OCI-LY1 (cell line): ENCODE measurements at regions not wholly inside any gene's neighbourhood (a gene's known extent, or its start where the extent isn't known, plus 50 kb on each side); places are given as distances from the start of the nearest gene placed in this dataset.
"Not testable (repeated sequence)": the region's sequence is repeated elsewhere in the genome, so short reads cannot be mapped to it uniquely, and the experiment has no call there.

Experiments
- H2AFZ ChIP-seq: fragments of 200-600 bp; sonication (generic), shearing (Covaris generic); 2 replicates; pipeline ENCODE4 v1.6.0; 2014; ENCODE audit warnings: antibody characterized with exemption, mild to moderate bottlenecking, low read length
- H3F3A ChIP-seq: fragments of 200-600 bp; sonication (generic), shearing (Covaris generic); 2 replicates; pipeline ENCODE4 v1.6.0; 2014; ENCODE audit warnings: mild to moderate bottlenecking, antibody characterized with exemption, low read length, moderate library complexity; ENCODE audit not compliant: insufficient read depth
- H3K27ac ChIP-seq: fragments of 200-600 bp; sonication (generic); 2 replicates; pipeline ENCODE4 v1.5.1; 2014; ENCODE audit warnings: low read length, mixed run types, mild to moderate bottlenecking, low read depth; ENCODE audit not compliant: poor library complexity, severe bottlenecking
- H3K27me3 ChIP-seq: fragments of 200-600 bp; sonication (generic); 2 replicates; pipeline ENCODE4 v1.6.0; 2014; ENCODE audit warnings: antibody characterized with exemption, mild to moderate bottlenecking, low read length, moderate library complexity; ENCODE audit not compliant: insufficient read depth
- H3K36me3 ChIP-seq: fragments of 200-600 bp; sonication (generic); 2 replicates; pipeline ENCODE4 v1.6.1; 2014; ENCODE audit warnings: mild to moderate bottlenecking, antibody characterized with exemption, low read length, moderate library complexity, mixed read lengths; ENCODE audit not compliant: insufficient read depth
- H3K4me1 ChIP-seq: fragments of 200-600 bp; sonication (generic); 2 replicates; pipeline ENCODE4 v1.5.1; 2014; ENCODE audit warnings: mild to moderate bottlenecking, low read length, moderate library complexity; ENCODE audit not compliant: insufficient read depth, severe bottlenecking
- H3K4me2 ChIP-seq: fragments of 200-600 bp; sonication (generic), shearing (Covaris generic); 2 replicates; pipeline ENCODE4 v1.6.1; 2014; ENCODE audit warnings: low read length
- H3K4me3 ChIP-seq: fragments of 200-600 bp; sonication (generic); 2 replicates; pipeline ENCODE4 v1.5.1; 2014; ENCODE audit warnings: low read length, low read depth, mild to moderate bottlenecking, mixed read lengths; ENCODE audit not compliant: poor library complexity, severe bottlenecking
- H3K79me2 ChIP-seq: fragments of 200-600 bp; shearing (Covaris generic); 2 replicates; pipeline ENCODE4 v1.6.1; 2016; ENCODE audit warnings: mixed run types, low read length, mixed read lengths; ENCODE audit not compliant: insufficient read depth
- H3K9ac ChIP-seq: fragments of 200-600 bp; sonication (generic), shearing (Covaris generic); 2 replicates; pipeline ENCODE4 v1.6.1; 2014; ENCODE audit warnings: mild to moderate bottlenecking, low read length, mixed read lengths
- H3K9me2 ChIP-seq: fragments of 200-600 bp; sonication (generic), shearing (Covaris generic); 2 replicates; pipeline ENCODE4 v1.6.1; 2014; ENCODE audit warnings: low read depth, mild to moderate bottlenecking, low read length, mixed read lengths
- H3K9me3 ChIP-seq: fragments of 200-600 bp; shearing (Covaris generic); 2 replicates; pipeline ENCODE4 v1.6.1; 2014; ENCODE audit warnings: low read length, mixed read lengths
- H4K20me1 ChIP-seq: fragments of 200-600 bp; sonication (generic), shearing (Covaris generic); 2 replicates; pipeline ENCODE4 v1.6.0; 2016; ENCODE audit warnings: mild to moderate bottlenecking, low read length; ENCODE audit not compliant: insufficient read depth
- EZH2 ChIP-seq: fragments of 200-600 bp; sonication (generic), shearing (Covaris generic); IDR thresholded peaks from 2 replicates; pipeline ENCODE4 v1.8.0; 2017; ENCODE audit warnings: borderline replicate concordance, mixed run types, mild to moderate bottlenecking, antibody characterized with exemption, low read length, moderate library complexity, mixed read lengths
- TF ChIP-seq, protein P1 (sequence below): fragments of 200-600 bp; sonication (generic), shearing (Covaris generic); IDR thresholded peaks from 2 replicates; pipeline ENCODE4 v1.5.1; 2017; ENCODE audit warnings: mild to moderate bottlenecking, antibody characterized with exemption, low read length, moderate library complexity, mixed read lengths

DNA sequence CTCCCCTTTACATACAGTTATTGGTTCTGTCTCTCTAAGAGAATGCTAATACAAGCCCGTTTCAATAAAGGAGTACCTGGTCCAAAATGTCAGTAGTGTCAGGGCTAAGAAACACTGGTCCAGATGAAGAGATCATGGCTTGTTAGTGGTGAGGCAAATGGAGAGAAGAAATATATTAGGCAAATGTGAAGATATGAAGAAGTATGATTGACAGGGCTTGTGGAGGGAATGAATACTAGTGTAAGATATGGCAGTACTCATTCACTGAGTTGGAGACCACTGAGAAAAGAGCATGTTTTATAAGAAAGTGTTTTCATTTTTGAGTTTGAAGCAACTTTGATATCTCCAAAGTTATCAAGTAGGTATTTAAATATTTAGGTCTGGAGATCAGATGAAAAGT is 290.5 kb upstream of the MEF2C start:
- Histone ChIP-seq H3K79me2 (no peaks in the 10 kb centered on the region), H3K27me3 (no peaks in the 10 kb centered on the region), H3K4me2 (no peak overlapping the region), H2AFZ (no peak overlapping the region), H3K36me3 (no peaks in the 10 kb centered on the region), H4K20me1 (no peaks in the 10 kb centered on the region), H3K4me3 (no peak overlapping the region), H3K4me1 (no peaks in the 10 kb centered on the region), H3F3A (no peaks in the 10 kb centered on the region), H3K9me2 (no peaks in the 10 kb centered on the region), H3K27ac (no peak overlapping the region), H3K9me3 (no peaks in the 10 kb centered on the region; the same call in 1 of the 2 replicates), H3K9ac (no peak overlapping the region)
- no peak for TF ChIP-seq EZH2
- TF ChIP-seq, protein P1, sequence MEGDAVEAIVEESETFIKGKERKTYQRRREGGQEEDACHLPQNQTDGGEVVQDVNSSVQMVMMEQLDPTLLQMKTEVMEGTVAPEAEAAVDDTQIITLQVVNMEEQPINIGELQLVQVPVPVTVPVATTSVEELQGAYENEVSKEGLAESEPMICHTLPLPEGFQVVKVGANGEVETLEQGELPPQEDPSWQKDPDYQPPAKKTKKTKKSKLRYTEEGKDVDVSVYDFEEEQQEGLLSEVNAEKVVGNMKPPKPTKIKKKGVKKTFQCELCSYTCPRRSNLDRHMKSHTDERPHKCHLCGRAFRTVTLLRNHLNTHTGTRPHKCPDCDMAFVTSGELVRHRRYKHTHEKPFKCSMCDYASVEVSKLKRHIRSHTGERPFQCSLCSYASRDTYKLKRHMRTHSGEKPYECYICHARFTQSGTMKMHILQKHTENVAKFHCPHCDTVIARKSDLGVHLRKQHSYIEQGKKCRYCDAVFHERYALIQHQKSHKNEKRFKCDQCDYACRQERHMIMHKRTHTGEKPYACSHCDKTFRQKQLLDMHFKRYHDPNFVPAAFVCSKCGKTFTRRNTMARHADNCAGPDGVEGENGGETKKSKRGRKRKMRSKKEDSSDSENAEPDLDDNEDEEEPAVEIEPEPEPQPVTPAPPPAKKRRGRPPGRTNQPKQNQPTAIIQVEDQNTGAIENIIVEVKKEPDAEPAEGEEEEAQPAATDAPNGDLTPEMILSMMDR, result no peak

DNA sequence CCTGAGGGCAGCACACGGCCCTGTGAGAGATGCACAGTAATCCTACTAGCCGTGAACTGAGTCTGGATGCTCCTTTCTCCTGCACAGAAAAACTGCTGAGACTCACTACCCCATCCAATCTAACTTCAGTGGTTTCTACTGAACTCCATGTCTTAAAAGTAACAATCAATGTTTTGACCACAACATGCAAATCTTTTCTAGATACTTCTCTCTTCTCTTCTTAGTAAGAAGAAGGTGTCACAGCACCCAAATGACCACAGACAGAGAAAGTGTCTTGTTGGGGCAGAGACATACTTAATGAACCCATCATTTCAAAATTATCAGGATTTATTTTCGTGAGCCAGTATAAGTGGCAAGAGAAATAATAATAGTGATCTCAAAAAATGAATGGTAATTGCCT is 285.8 kb upstream of the MEF2C start:
- no peaks in the 10 kb centered on the region for H3K79me2 ChIP-seq
- H3K9me2 ChIP-seq, result no peaks in the 10 kb centered on the region
- H3K27me3 ChIP-seq, result no peaks in the 10 kb centered on the region
- H3K9me3 ChIP-seq, result no peaks in the 10 kb centered on the region; the same call in 1 of the 2 replicates
- no peak overlapping the region for H3K4me3 ChIP-seq
- no peaks in the 10 kb centered on the region for H4K20me1 ChIP-seq
- no peak overlapping the region for H3K4me2 ChIP-seq
- H2AFZ ChIP-seq, result no peak overlapping the region
- H3K27ac ChIP-seq, result no peak overlapping the region
- H3K36me3 ChIP-seq, result no peaks in the 10 kb centered on the region
- no peak overlapping the region for H3K9ac ChIP-seq
- no peaks in the 10 kb centered on the region for H3F3A ChIP-seq
- H3K4me1 ChIP-seq, result no peaks in the 10 kb centered on the region
- TF ChIP-seq EZH2, result no peak
- TF ChIP-seq, protein P1, result no peak

GRCh38 chr5:89164703-89165102 is 281.7 kb upstream of the MEF2C start:
- H3K79me2 ChIP-seq, H3K4me1 ChIP-seq, H2AFZ ChIP-seq, H4K20me1 ChIP-seq, H3K9ac ChIP-seq, H3K27ac ChIP-seq, H3K4me2 ChIP-seq, H3K27me3 ChIP-seq, H3K36me3 ChIP-seq, H3F3A ChIP-seq, H3K9me3 ChIP-seq, H3K4me3 ChIP-seq, H3K9me2 ChIP-seq: not testable (repeated sequence)

GRCh38 chr5:89156226-89156625 is 273.2 kb upstream of the MEF2C start:
- H3K9me2 ChIP-seq, result no peaks in the 10 kb centered on the region; the same call in 1 of the 2 replicates
- no peak overlapping the region for H3K27ac ChIP-seq
- H3K9me3 ChIP-seq, result no peaks in the 10 kb centered on the region
- H3K4me1 ChIP-seq, result no peaks in the 10 kb centered on the region
- no peaks in the 10 kb centered on the region for H4K20me1 ChIP-seq
- no peak overlapping the region for H3K4me2 ChIP-seq
- H3K9ac ChIP-seq, result no peak overlapping the region
- no peaks in the 10 kb centered on the region for H3F3A ChIP-seq
- peak overlapping the region; percentile 37; the same call in 1 of the 2 replicates for H2AFZ ChIP-seq
- H3K27me3 ChIP-seq, result no peaks in the 10 kb centered on the region
- no peak for TF ChIP-seq EZH2
- TF ChIP-seq, protein P1, result no peak
- no peak overlapping the region for H3K4me3 ChIP-seq
- H3K36me3 ChIP-seq, result no peaks in the 10 kb centered on the region
- no peaks in the 10 kb centered on the region for H3K79me2 ChIP-seq
